ENCODE measurements at regions not wholly inside any gene's neighbourhood (a gene's known extent, or its start where the extent isn't known, plus 50 kb on each side); places are given as distances from the start of the nearest gene placed in this dataset.

DNA sequence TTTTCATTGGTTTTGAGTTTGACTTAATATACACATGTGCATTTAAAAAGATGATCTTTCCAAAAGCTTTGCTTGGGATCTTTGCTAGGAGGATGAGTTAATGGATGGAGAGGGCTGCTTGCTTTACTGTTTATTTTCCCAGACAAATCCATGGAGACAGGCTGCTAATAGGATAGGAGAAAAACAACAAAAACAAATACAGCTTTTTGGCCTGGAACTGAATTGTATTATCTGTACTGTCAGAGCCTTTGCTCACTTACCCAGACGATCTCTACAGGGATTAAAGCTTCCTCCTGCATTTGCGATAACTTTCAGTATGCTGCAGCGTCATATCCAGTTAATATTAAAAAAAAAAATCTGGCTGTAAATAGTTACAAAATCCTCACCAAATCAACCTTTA is 190.8 kb upstream of the NUDT6 start:
- H3K27ac ChIP-seq (ENCODE audit: low read depth, low read length), result no peak overlapping the region
- H3K36me3 Mint-ChIP-seq (ENCODE audit: low read depth, unreplicated experiment), result peaks cover 4% of the 10 kb centered on the region
- no peaks in the 10 kb centered on the region for H3K79me2 ChIP-seq (ENCODE audit: insufficient read depth, low read length)
- no peaks in the 10 kb centered on the region for H3K9me3 Mint-ChIP-seq (ENCODE audit: unreplicated experiment)
- no peaks in the 10 kb centered on the region for H3K36me3 ChIP-seq (ENCODE audit: insufficient read depth, low read length)
- no peak overlapping the region for H3K9ac ChIP-seq (ENCODE audit: low read length)
- FAIRE-seq, result no peak
- H3K4me1 Mint-ChIP-seq (ENCODE audit: low read depth, unreplicated experiment), result no peaks in the 10 kb centered on the region
- H4K20me1 ChIP-seq (ENCODE audit: insufficient read depth, low read length), result no peaks in the 10 kb centered on the region
- H3K4me1 ChIP-seq (ENCODE audit: insufficient read depth, low read length), result no peaks in the 10 kb centered on the region
- no peak overlapping the region for H3K4me3 Mint-ChIP-seq (ENCODE audit: unreplicated experiment)
- no peak overlapping the region for H3K27ac Mint-ChIP-seq (ENCODE audit: unreplicated experiment)
- H2AFZ ChIP-seq (ENCODE audit: low read depth, low read length), result no peak overlapping the region
- no peaks in the 10 kb centered on the region for H3K27me3 Mint-ChIP-seq (ENCODE audit: low read depth, unreplicated experiment)
- no peaks in the 10 kb centered on the region for H3K9me3 ChIP-seq (ENCODE audit: insufficient read depth, low read depth, low read length)
- H3K4me2 ChIP-seq (ENCODE audit: low read length), result no peak overlapping the region
- TF ChIP-seq, protein P1, sequence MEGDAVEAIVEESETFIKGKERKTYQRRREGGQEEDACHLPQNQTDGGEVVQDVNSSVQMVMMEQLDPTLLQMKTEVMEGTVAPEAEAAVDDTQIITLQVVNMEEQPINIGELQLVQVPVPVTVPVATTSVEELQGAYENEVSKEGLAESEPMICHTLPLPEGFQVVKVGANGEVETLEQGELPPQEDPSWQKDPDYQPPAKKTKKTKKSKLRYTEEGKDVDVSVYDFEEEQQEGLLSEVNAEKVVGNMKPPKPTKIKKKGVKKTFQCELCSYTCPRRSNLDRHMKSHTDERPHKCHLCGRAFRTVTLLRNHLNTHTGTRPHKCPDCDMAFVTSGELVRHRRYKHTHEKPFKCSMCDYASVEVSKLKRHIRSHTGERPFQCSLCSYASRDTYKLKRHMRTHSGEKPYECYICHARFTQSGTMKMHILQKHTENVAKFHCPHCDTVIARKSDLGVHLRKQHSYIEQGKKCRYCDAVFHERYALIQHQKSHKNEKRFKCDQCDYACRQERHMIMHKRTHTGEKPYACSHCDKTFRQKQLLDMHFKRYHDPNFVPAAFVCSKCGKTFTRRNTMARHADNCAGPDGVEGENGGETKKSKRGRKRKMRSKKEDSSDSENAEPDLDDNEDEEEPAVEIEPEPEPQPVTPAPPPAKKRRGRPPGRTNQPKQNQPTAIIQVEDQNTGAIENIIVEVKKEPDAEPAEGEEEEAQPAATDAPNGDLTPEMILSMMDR (IDR thresholded peaks at IDR 0.05; ENCODE audit: insufficient read depth, low read depth, low read length), result no peak
- TF ChIP-seq EZH2 (IDR thresholded peaks at IDR 0.05; ENCODE audit: insufficient read depth, low read length), result no peak
- DNase-seq (ENCODE audit: low read depth), result no peak
- H3K27me3 ChIP-seq (ENCODE audit: insufficient read depth, low read length), result no peaks in the 10 kb centered on the region
- H3K4me3 ChIP-seq (ENCODE audit: insufficient read depth, low read depth, low read length), result no peak overlapping the region

DNA sequence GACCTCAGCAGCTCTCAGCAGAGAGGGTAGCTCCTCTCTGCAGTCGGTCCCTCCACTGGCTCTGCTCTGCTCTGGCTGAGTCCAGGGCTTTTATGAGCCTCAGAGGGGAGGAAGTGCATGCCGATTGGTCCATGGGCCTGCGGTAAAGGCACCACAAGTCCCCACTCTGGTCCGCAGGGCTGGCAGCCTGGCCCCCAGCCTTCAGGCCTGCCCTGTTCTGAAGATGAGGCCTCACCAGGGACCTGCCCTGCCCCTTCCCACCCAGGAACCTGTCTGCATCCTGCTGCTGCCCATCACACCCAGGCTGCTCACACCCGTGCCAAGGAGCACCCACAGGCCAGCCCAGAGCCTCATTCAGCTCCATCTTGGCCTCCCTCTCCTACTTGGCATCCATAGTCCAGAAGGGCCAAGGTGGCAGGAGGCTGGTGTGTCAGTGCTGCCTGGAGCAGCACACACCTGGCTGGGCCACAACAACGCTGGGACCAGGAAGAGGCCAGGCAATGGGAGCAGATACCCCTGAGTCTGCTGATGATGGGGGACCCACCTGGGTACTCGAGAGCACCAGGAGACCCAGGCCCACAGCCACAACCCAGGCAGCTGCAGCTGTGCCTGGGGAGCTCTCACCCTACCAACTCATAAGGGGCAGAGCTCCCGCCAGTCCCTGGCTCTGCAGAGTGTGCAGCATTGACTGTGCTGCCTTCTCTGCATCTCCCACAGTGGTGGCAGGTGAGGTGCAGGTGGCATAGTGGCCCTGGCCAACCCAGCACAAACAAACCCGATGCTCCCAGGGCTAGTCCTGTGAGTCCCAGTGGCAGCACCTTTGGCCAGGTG is 191.9 kb upstream of the NUDT6 start:
- no peak overlapping the region for H3K4me2 ChIP-seq (ENCODE audit: low read length)
- H3K27ac Mint-ChIP-seq (ENCODE audit: unreplicated experiment), result no peak overlapping the region
- H2AFZ ChIP-seq (ENCODE audit: low read depth, low read length), result no peak overlapping the region
- no peak overlapping the region for H3K27ac ChIP-seq (ENCODE audit: low read depth, low read length)
- H3K9me3 Mint-ChIP-seq (ENCODE audit: unreplicated experiment), result no peaks in the 10 kb centered on the region
- no peaks in the 10 kb centered on the region for H3K4me1 ChIP-seq (ENCODE audit: insufficient read depth, low read length)
- H3K36me3 Mint-ChIP-seq (ENCODE audit: low read depth, unreplicated experiment), result peaks cover 4% of the 10 kb centered on the region
- TF ChIP-seq, protein P1 (IDR thresholded peaks at IDR 0.05; ENCODE audit: insufficient read depth, low read depth, low read length), result no peak
- TF ChIP-seq EZH2 (IDR thresholded peaks at IDR 0.05; ENCODE audit: insufficient read depth, low read length), result no peak
- no peaks in the 10 kb centered on the region for H4K20me1 ChIP-seq (ENCODE audit: insufficient read depth, low read length)
- DNase-seq (ENCODE audit: low read depth) (no peak), FAIRE-seq (no peak)
- no peak overlapping the region for H3K9ac ChIP-seq (ENCODE audit: low read length)
- no peaks in the 10 kb centered on the region for H3K9me3 ChIP-seq (ENCODE audit: insufficient read depth, low read depth, low read length)
- H3K79me2 ChIP-seq (ENCODE audit: insufficient read depth, low read length), result no peaks in the 10 kb centered on the region
- no peak overlapping the region for H3K4me3 ChIP-seq (ENCODE audit: insufficient read depth, low read depth, low read length)
- no peaks in the 10 kb centered on the region for H3K27me3 ChIP-seq (ENCODE audit: insufficient read depth, low read length)
- H3K27me3 Mint-ChIP-seq (ENCODE audit: low read depth, unreplicated experiment), result no peaks in the 10 kb centered on the region
- H3K4me3 Mint-ChIP-seq (ENCODE audit: unreplicated experiment), result no peak overlapping the region
- no peaks in the 10 kb centered on the region for H3K4me1 Mint-ChIP-seq (ENCODE audit: low read depth, unreplicated experiment)
- H3K36me3 ChIP-seq (ENCODE audit: insufficient read depth, low read length), result no peaks in the 10 kb centered on the region

Data from astrocyte (in vitro differentiated cells and primary cell).